Germinal center (tissue), 1 donor: ENCODE measurements at regions not wholly inside any gene's neighbourhood (a gene's known extent, or its start where the extent isn't known, plus 50 kb on each side); places are given as distances from the start of the nearest gene placed in this dataset.

ENCODE experiments used
- DNase-seq: peaks from one replicate; pipeline ENCODE4 v3.0.0; 2012; ENCODE audit warnings: mixed read lengths, low spot score

DNA sequence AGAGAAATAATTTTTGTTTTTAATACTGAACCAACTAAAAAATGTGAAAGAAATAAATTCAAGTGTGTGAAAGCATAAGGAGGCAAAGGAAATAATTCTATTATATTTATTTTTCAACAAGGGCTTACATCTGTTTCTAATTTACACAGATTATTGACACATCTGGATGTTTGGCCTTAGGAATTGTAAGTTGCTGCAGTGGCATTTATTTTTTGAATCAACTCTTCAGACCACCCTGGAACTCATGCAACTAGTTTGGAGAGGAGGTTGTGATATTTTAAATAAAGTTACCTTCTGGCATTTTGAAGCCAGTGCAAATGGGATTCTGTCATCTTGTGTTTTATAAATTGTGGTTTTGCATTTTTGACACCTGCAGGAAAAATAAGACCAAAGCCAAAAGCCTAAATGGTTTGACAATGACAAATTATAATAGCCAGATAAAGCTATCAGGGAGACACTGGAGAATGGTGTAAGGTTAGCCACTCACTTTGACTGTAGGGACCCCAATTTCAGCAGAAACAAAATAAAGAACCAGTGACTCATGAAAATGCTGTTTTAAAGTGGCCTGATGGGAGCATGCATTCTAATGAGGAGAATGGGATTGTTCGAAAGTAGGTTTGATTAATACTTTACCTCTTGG lies 192.9 kb downstream of the KLF5 start:
- no peak for DNase-seq

DNA sequence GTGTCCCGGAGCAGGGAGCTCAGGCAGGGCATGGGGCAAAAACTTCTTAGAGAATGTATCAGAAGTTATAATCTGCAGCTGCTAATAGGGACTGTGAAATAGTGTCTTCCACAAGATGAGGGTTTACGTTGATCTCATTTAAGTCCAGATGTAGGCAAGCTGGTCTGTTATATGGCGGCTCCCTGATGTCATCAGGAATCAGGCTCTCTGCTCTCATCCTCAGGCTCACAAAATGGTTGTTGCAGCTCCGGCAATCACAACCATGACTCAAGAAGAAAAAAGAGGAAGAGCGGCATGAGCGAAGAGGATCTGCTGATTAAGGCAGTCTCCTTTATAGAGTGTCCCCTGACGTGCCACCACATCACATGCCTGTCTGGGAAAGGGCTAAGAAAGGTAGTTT lies 191.3 kb downstream of the KLF5 start:
- DNase-seq, result no peak

DNA sequence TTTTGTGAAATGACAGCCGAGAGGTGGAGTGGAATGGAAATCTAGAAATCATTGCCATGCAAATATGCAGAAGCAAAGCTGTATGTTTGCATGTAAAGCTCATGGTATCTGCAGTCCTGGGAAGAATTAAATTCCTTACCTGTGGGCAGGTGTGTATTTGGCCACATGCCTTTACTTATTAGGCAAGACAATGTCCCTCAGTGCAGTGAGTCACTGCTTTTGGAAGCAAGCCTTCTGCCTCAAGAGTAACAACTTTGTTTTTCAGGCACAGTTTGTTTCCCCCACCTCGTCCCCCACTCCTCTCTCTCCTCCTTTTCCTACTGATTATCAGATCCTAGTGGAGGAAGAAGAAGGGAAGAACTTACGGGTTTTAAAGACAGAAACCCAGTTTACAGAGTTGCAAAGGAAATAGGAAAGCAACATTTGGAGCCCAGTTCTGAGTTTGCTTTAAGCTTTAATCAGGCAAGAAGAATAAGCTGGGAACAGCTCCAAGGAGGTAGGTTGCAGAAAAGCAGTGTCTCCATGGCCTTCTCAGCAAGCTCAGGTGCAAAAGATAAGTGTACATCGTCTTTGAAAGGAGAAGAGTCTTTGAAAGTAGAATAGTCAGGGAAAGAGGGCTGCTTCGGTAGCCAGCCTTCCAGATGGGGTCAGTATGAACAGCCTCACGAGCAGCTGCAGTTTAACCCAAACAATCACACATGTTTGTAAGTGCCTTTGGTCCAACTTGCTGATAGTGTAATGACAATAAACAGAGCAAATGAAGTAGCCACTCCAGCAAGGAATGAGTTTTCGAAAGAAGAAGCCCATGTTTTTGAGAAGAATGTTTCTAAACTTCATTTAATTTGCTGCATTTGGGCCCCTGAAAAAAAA lies 190.1 kb downstream of the KLF5 start:
- no peak for DNase-seq

- no peak for DNase-seq
These were observed 189.3 kb downstream of the KLF5 start for GRCh38 chr13:73248154-73248553.

DNA sequence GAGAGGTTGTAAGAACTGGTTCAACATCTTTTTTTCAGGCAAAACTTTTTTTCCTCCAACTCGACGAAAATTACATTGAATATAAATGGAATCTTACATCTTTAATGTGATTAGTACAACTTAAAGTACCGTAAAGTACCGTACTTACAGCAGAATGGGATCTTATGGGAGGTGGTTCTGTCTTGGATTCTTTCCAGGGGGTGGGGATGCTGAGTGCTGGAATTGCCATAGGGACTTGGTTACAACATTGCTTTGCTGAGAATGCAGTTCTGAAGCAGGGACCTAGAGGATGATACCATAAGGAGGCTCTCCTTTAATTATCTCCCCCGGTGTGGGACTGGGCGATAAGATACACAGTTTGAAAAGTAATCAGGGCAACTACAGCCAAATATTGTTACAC lies 186.4 kb downstream of the KLF5 start:
- no peak for DNase-seq

GRCh38 chr13:73244467-73244866 lies 185.7 kb downstream of the KLF5 start:
- DNase-seq, result no peak

DNA sequence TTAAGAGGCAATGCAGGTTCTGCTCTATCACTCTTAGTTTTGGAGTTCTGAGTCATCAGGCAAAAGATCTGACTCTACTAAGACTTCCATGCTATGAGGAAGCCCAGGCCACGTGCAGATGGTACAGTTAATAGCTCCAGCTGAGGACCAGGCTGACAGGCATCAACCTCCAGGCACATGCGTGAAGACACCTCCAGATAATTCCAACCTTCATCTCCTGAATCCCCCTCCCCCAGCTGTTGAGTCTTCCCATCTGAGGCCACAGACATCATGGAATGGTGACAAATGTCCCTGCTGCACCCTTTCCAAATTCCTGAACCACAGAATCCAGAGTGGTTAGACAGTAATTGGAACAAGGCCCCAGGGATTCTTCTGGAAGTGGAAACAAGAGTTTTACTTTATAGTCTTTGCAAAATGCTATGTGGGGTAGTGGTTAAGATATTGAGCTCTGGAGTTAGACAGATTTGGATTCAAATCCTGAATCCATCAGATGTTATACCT lies 183.8 kb downstream of the KLF5 start:
- no peak for DNase-seq

GRCh38 chr13:73240193-73240592 lies 181.4 kb downstream of the KLF5 start:
- DNase-seq, result no peak

- DNase-seq, result no peak
These were observed 176.6 kb downstream of the KLF5 start for GRCh38 chr13:73235385-73235784.

- DNase-seq, result no peak
These were observed 172.7 kb downstream of the KLF5 start for GRCh38 chr13:73231471-73231870.

DNA sequence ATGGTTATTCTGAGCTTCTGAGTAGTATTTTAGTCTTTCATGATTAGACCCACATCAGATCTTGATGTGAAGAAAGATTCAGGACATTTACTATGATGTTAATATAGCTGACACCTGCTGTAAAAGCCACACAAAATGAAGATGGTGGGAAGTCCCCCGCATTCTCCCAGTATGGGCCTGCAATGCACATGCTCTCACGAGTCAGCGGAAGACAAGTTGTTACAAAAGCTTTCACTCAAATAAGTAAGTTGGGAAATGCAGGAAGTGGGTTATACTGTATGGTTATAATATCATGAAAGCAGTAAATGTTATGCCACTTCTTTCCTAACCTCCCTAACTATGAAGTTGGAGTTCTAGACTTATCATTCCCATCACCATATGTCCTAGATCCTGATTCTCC lies 171.9 kb downstream of the KLF5 start:
- no peak for DNase-seq

DNA sequence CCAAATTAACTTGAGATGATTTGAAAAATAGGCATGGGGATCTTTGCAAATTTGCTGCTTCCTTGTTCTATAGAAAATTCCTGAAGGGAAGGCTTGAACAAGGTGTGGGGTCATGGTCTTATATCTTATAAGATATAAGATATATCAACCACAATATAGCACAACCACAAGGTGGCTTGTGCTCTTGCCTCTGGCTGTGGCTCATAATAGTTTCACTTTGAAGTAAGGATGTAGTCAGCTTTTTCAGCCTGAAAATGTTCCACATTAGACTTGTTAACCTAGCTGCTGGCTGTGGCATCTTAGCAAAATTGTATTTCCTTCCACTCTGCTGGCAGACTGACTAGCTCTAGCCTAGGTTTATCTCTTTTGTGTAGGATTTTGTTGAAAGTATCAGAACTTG lies 169.7 kb downstream of the KLF5 start:
- DNase-seq, result no peak

DNA sequence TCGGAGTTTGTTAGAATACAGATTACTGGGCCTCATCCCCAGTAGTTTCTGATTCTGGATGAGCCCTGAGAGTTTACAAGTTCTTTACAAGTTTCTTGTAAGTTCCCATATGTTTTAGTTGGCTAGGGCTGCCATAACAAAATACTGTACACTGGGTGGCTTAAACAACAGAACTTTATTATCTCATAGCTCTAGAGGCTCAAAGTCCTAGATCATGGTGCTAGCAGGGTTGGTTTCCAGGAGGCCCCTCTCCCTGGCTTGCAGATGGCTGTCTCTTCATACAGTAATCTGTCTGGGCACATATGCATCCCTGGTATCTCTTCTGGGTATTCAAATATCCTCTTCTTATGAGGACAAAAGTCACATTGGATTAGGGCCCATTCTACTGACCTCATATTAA lies 167.2 kb downstream of the KLF5 start:
- no peak for DNase-seq

DNA sequence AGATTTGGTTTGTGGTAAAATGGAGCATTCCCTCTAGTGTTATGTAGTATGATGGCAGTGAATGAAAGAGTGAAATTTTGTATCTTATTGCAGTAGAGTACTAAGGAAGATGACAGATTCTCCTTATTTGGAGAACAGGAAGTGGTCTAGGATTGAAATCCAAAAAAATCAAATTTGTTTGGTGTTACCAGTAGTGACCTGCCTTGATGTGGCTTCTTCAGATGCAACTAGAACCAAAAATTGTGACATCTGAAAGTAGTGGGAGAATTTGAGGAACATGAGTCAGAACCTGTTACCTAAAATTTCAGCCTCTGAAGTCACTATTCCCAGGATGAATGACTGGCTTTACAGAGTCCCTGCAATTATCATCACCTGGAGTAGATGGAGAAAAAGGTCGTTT lies 165.9 kb downstream of the KLF5 start:
- no peak for DNase-seq

GRCh38 chr13:73223372-73223781 lies 164.6 kb downstream of the KLF5 start:
- DNase-seq, result no peak

GRCh38 chr13:73222627-73223305 lies 164.0 kb downstream of the KLF5 start:
- no peak for DNase-seq

DNA sequence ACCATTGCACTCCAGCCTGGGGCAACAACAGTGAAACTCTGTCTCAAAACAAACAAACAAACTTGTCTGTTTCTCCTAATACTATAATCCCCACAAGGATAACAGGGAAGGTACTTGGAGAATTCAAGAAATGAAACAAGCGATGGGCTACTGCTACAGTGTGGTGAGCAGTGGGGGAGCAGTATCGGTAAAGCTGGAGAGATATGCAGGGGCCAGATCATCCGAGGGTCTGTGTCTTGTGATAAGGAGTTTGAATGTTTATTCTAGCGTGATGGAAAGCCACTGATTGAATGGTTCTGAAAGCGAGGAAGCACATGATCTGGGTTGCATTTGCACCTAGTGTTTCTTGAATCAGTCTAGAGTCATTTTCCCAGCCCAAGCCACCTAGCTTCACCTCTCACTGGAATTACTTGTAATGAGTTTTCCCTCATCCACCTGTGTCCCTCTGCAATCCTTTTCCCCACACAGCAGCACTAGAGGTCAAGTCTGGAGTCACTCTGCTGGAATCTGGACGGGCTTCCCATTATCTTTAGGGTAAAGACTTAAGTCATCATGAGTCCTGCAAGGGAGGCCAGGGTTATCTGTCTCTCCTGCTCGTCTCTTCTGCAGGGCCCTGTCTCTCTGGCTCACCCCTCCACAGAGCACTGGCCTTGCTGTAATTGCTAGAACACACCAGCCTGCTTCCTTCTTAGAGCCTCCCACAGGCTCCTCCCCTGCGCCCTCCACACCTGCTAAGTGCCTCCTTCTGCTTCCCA lies 162.3 kb downstream of the KLF5 start:
- DNase-seq, result no peak

DNA sequence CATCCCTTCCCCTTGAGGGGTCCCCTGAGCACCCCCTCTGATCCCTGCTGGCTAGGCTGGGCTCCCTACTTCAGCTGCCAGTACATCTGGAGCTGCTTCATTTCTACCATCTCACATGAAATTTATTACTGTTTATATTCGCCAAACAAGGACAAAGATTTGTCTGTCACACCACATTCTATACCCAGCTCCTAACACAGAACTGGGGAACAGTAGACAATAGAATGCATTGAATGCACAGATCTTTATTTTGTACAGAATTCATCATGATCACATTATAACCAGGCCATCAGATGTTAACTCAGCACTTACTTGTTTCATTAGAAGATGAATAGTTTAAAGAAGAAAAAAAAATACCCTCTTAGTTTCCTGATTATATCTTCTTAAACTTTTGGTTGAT lies 159.4 kb downstream of the KLF5 start:
- no peak for DNase-seq

DNA sequence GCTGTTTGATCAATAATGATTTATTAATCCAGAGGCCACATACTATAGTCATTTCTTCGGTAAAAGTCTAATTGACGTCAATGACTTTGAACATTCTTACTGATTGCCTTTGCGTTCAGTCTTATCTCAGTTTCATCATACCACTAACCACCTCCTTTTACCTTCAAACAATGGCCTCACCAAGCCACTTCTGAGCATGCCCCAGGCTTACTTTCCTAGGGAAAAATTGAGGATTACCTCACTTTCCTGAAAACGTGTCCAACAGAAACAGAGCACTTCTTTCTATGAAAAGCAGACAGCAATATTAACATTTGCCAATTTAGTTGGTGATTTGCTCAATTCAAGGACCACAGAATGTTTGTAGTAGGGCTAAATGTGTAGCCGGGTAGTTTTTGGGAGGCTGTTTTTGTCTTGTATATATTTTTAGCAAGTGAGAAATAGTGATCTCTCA lies 157.6 kb downstream of the KLF5 start:
- DNase-seq, result no peak

DNA sequence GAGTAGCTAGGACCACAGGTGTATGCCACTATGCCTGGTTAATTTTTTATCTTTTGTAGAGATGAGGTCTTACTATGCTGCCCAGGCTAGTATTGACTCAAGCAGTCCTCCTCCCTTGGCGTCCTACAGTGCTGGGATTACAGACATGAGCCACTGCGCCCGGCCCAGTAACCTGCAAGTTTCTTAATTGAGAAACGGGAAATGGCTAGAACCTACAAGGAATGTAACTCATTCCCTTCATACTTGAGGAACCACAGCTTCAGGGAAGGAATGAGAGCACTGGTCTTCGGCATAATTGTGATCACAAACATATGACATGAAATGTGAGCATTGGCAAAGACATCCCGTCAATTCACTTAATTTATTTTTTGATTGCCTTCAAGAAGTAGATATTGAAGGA lies 157.0 kb downstream of the KLF5 start:
- DNase-seq, result no peak

- no peak for DNase-seq
These were observed 153.7 kb downstream of the KLF5 start for GRCh38 chr13:73212482-73212881.

DNA sequence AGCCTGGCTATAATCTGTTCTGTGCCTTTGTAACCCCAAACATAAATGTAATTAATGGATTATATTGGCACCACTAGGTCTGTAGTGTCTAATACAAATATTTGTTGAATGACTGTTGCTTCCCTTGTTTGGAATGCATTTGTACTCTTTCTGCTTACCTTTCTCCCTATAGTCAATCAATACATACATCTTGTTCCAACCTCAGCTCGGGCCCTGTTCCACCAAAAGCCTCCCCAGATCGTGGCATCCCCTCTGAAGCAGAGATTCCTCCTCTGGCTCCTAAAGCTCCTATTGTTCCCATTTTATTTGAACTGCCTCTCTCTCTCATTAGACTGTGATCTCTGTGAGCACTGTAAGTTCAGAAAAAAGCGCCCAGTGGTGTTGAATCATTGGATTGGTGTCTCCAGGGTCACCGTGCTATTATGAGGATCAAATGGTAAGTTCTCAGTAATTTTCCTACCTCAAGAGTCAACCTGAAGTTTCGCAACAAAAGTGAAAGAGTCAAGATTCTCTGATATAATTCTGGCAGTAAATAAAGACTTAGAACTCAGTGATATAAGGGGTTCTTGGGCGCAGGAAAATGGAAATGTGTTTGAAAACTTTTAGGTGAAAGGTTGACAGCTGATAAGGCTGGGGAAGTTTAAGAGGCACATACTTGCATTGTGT lies 151.5 kb downstream of the KLF5 start:
- DNase-seq, result no peak
